ENCODE measurements at regions not wholly inside any gene's neighbourhood (a gene's known extent, or its start where the extent isn't known, plus 50 kb on each side); places are given as distances from the start of the nearest gene placed in this dataset.

DNA sequence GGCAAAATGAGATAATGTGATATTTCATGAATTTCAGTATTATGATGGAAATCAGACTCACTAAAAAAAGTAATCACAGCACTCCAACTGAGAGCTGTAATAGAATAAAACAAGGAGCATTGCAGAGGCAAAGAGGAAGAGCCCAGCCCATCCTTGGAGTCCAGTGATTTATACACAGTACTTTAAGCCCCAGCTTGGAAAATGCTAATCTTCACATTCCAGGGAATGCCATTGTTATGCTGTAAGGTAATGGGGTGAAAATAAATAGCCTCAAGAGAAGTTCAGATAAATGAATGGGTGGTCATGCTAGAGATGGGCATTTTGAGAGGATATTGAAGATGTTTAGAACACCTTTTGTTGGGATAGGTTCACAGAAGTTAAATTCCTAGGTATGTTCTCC is 190.3 kb upstream of the TAPT1 start:
- TF ChIP-seq, protein P1, sequence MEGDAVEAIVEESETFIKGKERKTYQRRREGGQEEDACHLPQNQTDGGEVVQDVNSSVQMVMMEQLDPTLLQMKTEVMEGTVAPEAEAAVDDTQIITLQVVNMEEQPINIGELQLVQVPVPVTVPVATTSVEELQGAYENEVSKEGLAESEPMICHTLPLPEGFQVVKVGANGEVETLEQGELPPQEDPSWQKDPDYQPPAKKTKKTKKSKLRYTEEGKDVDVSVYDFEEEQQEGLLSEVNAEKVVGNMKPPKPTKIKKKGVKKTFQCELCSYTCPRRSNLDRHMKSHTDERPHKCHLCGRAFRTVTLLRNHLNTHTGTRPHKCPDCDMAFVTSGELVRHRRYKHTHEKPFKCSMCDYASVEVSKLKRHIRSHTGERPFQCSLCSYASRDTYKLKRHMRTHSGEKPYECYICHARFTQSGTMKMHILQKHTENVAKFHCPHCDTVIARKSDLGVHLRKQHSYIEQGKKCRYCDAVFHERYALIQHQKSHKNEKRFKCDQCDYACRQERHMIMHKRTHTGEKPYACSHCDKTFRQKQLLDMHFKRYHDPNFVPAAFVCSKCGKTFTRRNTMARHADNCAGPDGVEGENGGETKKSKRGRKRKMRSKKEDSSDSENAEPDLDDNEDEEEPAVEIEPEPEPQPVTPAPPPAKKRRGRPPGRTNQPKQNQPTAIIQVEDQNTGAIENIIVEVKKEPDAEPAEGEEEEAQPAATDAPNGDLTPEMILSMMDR (IDR thresholded peaks at IDR 0.05; ENCODE audit: poor library complexity, severe bottlenecking), result no peak
- TF ChIP-seq RAD21 (conservative IDR thresholded peaks at IDR 0.05) (no peak), MXI1 (conservative IDR thresholded peaks at IDR 0.05; ENCODE audit: poor library complexity, severe bottlenecking) (no peak), EZH2 (IDR thresholded peaks at IDR 0.05; ENCODE audit: borderline replicate concordance, insufficient read depth, low read length, poor library complexity, severe bottlenecking) (no peak), SMC3 (conservative IDR thresholded peaks at IDR 0.05; ENCODE audit: poor library complexity) (no peak), EP300 (conservative IDR thresholded peaks at IDR 0.05; ENCODE audit: poor library complexity, severe bottlenecking) (no peak), POLR2AphosphoS5 (IDR thresholded peaks at IDR 0.05) (no peak), TAF1 (IDR thresholded peaks at IDR 0.05; ENCODE audit: low read depth) (no peak)
- TF ChIP-seq, protein P2, sequence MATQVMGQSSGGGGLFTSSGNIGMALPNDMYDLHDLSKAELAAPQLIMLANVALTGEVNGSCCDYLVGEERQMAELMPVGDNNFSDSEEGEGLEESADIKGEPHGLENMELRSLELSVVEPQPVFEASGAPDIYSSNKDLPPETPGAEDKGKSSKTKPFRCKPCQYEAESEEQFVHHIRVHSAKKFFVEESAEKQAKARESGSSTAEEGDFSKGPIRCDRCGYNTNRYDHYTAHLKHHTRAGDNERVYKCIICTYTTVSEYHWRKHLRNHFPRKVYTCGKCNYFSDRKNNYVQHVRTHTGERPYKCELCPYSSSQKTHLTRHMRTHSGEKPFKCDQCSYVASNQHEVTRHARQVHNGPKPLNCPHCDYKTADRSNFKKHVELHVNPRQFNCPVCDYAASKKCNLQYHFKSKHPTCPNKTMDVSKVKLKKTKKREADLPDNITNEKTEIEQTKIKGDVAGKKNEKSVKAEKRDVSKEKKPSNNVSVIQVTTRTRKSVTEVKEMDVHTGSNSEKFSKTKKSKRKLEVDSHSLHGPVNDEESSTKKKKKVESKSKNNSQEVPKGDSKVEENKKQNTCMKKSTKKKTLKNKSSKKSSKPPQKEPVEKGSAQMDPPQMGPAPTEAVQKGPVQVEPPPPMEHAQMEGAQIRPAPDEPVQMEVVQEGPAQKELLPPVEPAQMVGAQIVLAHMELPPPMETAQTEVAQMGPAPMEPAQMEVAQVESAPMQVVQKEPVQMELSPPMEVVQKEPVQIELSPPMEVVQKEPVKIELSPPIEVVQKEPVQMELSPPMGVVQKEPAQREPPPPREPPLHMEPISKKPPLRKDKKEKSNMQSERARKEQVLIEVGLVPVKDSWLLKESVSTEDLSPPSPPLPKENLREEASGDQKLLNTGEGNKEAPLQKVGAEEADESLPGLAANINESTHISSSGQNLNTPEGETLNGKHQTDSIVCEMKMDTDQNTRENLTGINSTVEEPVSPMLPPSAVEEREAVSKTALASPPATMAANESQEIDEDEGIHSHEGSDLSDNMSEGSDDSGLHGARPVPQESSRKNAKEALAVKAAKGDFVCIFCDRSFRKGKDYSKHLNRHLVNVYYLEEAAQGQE (IDR thresholded peaks at IDR 0.05; ENCODE audit: borderline replicate concordance), result no peak
- peaks cover 3% of the 10 kb centered on the region for H3K9me3 ChIP-seq (ENCODE audit: low read length)

DNA sequence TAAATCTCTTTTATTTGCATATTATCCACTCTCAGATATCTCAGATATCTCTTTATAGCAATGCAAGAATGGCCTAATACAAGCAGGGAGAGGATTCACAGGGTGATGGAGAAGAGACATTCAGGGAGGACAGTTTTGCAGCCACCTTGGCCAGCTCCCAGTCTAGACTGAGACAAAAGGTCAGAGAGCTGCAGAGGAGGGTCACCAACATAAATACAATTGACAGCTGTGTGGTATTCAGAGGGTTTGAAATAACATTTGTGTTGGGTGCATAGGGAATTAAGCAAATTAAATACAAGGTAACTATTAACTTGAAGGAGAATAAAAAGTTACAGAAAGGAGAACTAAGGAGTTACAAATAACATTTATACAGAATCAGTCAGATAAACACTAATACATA is 189.5 kb upstream of the TAPT1 start:
- H2AFZ ChIP-seq (ENCODE audit: low read depth, low read length), result no peak overlapping the region
- H3K4me3 ChIP-seq (ENCODE audit: low read length), result no peak overlapping the region
- H4K20me1 ChIP-seq (ENCODE audit: insufficient read depth), result no peaks in the 10 kb centered on the region
- H3K4me2 ChIP-seq (ENCODE audit: low read length), result no peak overlapping the region
- H3K27me3 ChIP-seq (ENCODE audit: insufficient read depth, low read depth, low read length), result no peaks in the 10 kb centered on the region
- TF ChIP-seq MXI1 (conservative IDR thresholded peaks at IDR 0.05; ENCODE audit: poor library complexity, severe bottlenecking) (no peak), EZH2 (IDR thresholded peaks at IDR 0.05; ENCODE audit: borderline replicate concordance, insufficient read depth, low read length, poor library complexity, severe bottlenecking) (no peak), SMC3 (conservative IDR thresholded peaks at IDR 0.05; ENCODE audit: poor library complexity) (no peak), TAF1 (IDR thresholded peaks at IDR 0.05; ENCODE audit: low read depth) (no peak), RAD21 (conservative IDR thresholded peaks at IDR 0.05) (no peak), POLR2AphosphoS5 (IDR thresholded peaks at IDR 0.05) (no peak), EP300 (conservative IDR thresholded peaks at IDR 0.05; ENCODE audit: poor library complexity, severe bottlenecking) (no peak)
- TF ChIP-seq, protein P1 (IDR thresholded peaks at IDR 0.05; ENCODE audit: poor library complexity, severe bottlenecking), result no peak
- TF ChIP-seq, protein P2 (IDR thresholded peaks at IDR 0.05; ENCODE audit: borderline replicate concordance), result no peak
- H3K9ac ChIP-seq (ENCODE audit: low read length), result no peak overlapping the region
- no peaks in the 10 kb centered on the region for H3K79me2 ChIP-seq (replicated peaks; ENCODE audit: insufficient read depth, low read length)
- H3K27ac ChIP-seq (ENCODE audit: low read length), result no peak overlapping the region
- no peaks in the 10 kb centered on the region for H3K9me2 ChIP-seq (ENCODE audit: insufficient read depth, low read length)
- peaks cover 2% of the 10 kb centered on the region for H3K9me3 ChIP-seq (ENCODE audit: low read length)
- no peaks in the 10 kb centered on the region for H3K36me3 ChIP-seq (ENCODE audit: insufficient read depth, low read length)
- H3F3A ChIP-seq (ENCODE audit: insufficient read depth, low read length, poor library complexity, severe bottlenecking), result no peaks in the 10 kb centered on the region

More for the DNA sequence above, 190.3 kb upstream of the TAPT1 start:
- H3K4me3 ChIP-seq (ENCODE audit: low read length), result no peak overlapping the region
- H3K27ac ChIP-seq (ENCODE audit: low read length), result no peak overlapping the region
- no peak overlapping the region for H3K4me2 ChIP-seq (ENCODE audit: low read length)
- H3F3A ChIP-seq (ENCODE audit: insufficient read depth, low read length, poor library complexity, severe bottlenecking), result no peaks in the 10 kb centered on the region
- no peak overlapping the region for H2AFZ ChIP-seq (ENCODE audit: low read depth, low read length)
- H3K27me3 ChIP-seq (ENCODE audit: insufficient read depth, low read depth, low read length), result no peaks in the 10 kb centered on the region
- no peaks in the 10 kb centered on the region for H4K20me1 ChIP-seq (ENCODE audit: insufficient read depth)
- H3K36me3 ChIP-seq (ENCODE audit: insufficient read depth, low read length), result no peaks in the 10 kb centered on the region
- no peaks in the 10 kb centered on the region for H3K79me2 ChIP-seq (replicated peaks; ENCODE audit: insufficient read depth, low read length)
- H3K9me2 ChIP-seq (ENCODE audit: insufficient read depth, low read length), result no peaks in the 10 kb centered on the region
- no peak overlapping the region for H3K9ac ChIP-seq (ENCODE audit: low read length)
